Esophagus mucosa (tissue), 1 donor: ENCODE measurements at regions not wholly inside any gene's neighbourhood (a gene's known extent, or its start where the extent isn't known, plus 50 kb on each side); places are given as distances from the start of the nearest gene placed in this dataset.
A peak's percentile ranks its signal among the peaks of the same experiment; 100 is the strongest.

Experiments
- ATAC-seq: fragments of 200-7000 bp; cut with Tn5 transposase; one replicate; pipeline ENCODE4 v1.9.1; 2020
- donor health status: DM: yes; HTN: yes; CAD: no.

DNA sequence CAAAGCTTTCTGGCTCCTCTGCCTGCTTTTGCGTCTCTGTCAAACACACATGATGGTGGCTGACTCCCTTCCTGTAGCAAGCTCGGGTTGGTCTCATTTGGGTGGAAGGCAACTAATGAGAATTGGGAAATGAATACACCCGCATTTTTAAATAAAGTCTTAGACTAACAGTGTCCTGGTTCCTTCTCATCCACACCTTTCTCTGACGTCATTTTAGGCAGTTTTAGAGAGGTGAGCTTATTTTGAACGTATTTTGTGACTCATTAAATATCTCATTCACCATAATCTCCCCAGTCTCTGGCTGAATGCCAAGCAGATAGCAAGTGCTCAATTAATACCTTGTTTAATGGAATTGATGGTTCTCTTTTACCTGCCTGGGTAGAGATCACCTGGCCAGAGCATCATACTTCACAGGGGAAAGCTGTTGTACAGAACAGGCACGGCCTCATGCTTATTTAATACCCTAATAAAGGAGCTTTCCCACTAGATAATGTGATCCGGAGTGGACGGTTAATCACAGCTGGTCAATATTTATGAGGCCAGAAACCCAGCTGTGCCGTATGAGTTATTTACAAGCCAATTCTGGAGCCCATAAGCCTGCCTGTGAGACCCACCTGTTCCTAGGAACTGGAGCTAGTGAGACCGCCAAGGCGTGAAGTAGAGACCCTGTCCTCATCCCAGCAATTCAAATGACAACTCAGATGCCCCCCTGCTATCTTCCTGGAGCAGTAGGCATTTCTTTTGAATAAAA is 149.7 kb upstream of the PROK2 start:
- ATAC-seq = no peak

- ATAC-seq = no peak
Observed at GRCh38 chr3:71931922-71932321, 147.0 kb upstream of the PROK2 start.

DNA sequence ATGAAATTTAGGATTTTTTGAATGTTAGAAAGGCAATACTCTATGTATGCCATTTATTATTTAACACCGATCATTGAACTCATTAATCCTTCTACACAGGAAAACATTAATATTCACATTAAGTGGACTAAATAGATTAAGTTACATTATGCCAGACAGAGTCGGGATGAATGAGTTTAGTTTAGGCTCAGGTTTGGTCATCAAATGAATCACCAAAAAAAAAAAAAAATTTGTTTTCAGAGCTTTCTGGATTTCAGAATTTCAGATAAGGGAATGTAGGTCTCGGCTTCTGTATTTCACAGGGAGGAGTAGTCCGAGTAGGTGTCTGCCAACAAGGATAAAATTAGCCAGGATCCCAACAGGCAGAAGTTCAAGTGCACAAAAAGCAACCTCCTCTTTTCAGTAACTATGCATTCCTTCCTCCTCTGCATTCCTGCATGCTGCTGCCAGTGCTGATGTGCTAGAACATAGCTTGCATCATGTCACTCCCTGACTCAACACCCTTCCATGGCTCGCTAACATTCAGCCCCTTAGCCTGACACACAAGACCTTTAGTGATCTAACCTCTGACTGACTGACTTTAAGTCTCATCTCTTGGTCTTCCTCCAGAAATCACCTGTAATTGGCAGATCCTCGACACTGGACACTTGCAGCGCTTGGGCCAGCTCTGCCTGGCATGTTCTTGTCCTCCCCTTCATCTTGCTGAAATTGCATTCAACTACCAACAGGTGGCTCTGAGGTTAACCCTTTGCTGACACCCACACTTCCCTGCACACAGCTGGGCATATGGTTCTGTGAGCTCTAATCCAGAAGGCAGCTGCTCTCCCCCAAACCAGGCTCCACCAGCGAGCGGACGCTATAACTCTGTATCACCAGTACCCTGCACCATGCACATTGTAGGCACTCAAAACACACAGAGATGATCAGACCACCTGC is 145.4 kb upstream of the PROK2 start:
- ATAC-seq = peak; percentile 70

DNA sequence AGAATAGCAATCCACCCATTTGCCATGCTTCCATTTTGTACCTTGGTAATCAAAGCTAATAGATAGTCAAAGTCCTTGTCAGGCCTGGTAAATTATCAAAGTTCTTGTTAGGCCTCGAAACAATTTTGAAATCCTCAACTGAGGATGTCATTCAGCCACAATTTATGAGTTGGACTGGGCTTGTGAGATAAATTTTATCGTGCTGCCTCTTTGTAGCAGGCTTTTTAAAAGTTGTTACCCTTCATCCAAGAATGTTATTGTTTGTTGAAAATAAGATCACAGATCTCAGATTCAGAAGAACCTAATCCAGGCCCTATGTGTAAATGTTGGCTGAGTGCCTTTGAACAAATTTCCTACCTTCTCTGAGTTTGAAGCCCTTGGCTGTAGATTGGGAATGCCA is 143.3 kb upstream of the PROK2 start:
- ATAC-seq = no peak

- no peak for ATAC-seq
Observed at GRCh38 chr3:71927505-71928066, 142.6 kb upstream of the PROK2 start.

DNA sequence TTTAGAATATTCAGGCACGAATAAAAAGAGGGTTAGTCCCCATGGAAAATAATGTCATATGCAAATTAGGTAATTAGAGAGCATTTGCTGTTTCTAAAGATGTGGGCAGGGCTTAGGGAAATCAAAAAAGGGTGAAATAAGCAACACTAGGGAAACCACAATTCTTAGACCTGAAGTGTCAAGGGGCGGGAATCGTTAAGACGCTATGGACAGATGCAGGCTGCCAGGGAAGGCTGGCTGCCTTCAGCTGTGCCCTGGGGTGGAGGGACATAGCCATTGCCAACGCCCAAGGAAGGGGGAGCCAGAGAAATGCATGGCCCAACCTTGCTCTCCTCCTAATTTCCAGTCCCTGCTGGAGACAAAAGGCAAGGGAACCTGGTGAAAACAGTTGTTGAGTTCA is 141.7 kb upstream of the PROK2 start:
- no peak for ATAC-seq

DNA sequence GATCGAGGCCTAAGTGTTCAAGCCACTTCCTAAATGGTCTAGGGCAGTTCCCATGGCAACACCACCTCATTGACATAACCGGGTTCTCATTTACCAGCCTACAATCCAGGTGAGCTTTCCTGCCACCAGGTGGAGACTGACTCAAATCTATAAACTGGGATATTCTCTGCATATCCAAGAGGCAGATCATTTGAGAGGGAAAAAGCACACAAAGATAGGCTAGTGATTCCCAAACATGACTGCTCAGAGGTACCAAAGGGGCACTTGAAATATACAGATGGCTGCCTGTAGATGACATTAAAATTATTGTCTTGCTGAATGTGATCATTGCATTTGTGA is 141.3 kb upstream of the PROK2 start:
- peak; percentile 59 for ATAC-seq

DNA sequence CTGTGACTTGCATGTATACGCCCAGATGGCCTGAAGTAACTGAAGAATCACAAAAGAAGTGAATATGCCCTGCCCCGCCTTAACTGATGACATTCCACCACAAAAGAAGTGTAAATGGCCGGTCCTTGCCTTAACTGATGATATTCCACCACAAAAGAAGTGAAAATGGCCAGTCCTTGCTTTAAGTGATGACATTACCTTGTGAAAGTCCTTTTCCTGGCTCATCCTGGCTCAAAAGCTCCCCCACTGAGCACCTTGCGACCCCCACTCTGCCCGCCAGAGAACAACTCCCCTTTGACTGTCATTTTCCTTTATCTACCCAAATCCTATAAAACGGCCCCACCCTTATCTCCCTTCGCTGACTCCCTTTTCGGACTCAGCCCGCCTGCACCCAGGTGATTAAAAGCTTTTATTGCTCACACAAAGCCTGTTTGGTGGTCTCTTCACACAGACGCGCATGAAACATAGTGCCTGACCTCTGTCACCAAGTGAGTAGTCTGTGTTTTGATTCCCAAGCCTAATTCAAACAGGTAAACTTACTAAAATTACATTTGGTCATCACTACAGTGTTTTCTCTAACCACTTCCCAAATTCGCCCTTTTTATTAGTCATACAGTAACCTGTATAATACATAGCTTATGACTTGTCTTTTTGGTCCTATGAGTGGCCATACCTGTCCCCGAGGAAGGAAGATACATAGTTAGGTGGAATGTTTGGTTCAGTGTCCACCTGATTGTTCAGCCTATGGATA is 140.7 kb upstream of the PROK2 start:
- peak; percentile 79 for ATAC-seq

- ATAC-seq = peak; percentile 48
Observed at GRCh38 chr3:71924721-71925120, 139.8 kb upstream of the PROK2 start.

GRCh38 chr3:71921036-71921435 is 136.1 kb upstream of the PROK2 start:
- no peak for ATAC-seq

DNA sequence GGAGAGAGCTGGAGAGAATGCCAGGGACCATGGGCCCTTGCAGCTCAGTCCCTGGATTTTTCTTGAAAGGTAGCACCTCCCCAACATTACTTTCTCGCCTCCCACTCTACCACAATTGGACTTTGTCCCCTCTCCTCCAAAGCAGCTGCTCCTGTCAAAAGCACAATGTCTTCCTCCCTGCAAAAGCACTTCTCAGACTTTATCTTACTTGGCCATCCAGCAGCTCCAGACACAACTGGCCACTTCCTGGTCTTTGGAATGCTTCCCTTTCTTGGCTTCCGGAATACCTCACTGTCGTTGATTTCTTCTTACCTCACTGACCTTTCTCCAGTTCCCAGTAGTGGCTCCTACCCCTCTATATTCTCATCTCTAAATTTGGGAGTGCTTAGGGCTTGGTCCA is 134.6 kb upstream of the PROK2 start:
- ATAC-seq = no peak

DNA sequence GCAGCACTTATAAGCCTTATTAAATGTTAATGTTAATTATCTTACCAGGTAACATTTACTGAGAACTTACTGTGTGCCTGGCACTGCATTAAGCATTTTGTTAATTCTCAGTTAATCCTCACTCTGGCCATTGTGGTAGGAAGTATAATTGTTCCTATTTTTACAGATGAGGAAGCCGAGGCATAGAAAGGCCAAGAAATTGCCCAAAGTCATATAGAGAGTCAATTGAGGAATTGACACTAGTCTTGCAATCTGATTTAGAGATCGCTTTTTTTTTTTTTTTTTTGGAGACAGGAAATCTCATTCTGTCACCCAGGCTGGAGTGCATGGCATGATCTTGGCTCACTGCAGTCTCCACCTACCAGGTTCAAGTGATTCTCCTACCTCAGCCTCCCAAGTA is 132.6 kb upstream of the PROK2 start:
- no peak for ATAC-seq

DNA sequence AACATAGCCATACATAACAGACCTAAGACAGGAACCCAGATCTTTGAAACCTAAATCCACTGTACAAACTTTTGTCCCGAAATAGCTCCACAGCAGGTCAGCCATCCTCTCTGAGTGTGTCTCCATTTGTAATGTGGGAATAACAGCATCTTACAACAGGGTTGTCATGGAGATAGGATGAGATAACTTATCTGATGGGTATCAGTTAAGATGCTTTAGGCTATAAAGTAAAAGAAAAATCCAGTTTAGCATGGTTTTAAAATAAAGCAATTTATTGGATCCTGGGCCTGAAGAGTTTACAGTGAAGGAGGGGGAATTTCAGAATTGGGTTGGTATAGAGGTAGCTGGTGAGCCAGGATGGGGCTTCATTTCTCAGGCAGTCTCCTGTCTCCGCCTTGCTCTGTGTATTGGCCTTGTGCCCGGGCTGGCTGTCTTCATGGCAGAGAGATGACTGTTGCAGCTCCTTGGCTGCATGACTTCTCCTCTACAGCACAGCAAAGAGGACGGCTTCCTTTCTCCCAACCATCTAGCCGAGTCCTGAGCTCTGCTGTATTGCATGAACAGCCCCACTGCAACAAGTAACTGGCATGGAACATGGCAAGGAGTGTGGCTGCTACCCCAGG is 131.9 kb upstream of the PROK2 start:
- ATAC-seq = peak; percentile 46

DNA sequence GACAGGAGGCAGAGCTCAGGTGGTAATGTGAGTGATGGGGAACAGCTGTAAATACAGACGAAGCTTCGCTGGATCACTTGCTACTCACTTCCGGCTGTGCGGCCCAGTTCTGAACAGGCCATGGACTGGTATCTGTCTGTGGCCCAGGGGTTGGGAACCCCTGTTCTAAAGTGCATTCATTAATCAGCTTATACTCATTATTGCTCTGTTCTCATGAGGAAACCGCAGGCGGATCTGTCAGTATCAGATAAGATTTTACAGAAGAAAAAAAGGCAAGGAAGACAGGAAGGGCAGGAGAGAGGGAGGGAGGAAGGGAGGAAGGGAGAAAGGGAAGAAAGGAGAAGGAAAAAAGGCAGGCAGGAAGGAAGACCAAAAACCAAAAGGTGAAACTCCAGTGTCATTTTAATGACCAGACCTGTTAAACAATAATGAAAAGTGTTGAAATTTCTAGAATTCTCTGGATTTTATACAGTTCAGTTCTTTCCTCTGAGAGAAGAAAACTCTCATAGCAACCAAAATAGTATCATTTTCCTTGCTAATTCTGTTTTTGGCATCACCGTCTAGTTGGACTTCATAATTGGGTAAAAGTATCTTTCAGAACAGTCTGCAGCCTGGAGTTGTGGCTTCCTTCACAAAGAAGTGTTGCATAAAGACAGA is 128.0 kb upstream of the PROK2 start:
- ATAC-seq = no peak

- no peak for ATAC-seq
Observed at GRCh38 chr3:71910108-71910507, 125.2 kb upstream of the PROK2 start.

DNA sequence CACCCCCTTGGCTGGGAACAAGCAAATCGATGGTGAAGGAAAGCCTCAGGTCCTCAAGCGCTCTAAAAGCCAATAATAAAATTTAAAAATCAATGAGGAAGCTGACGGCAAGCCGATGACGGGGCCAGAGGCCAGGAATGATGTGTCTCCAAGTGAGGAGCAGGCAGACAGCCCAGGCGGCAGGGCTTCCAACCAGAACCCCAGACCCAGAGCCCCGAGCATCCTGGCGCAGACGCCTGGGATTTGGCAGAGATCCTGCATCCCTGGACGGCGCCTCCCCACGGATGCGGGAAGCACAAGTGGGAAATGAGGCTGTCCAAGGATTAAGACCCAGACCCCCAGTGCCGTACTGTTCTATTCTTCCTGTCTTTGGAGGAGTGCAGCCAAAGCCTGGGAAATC is 123.0 kb upstream of the PROK2 start:
- ATAC-seq = no peak

GRCh38 chr3:71906976-71907375 is 122.0 kb upstream of the PROK2 start:
- no peak for ATAC-seq

DNA sequence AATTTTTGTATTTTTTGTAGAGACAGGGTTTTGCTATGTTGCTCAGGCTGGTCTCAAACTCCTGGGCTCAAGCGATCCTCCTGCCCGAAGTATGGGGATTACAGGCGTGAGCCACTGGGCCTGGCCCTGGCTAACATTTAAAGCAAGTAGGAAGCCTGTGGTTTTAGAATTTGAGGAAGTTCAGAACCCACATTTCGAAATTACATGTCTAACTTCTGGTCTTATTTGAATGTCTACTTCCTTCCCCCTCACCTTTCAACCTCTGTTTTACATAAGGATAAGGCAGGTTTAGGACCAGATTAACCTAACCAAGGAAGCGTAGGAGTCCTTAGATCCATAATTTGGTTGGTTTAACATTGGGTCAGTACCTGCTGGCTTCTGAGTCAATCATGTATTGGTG is 120.5 kb upstream of the PROK2 start:
- peak; percentile 47 for ATAC-seq

DNA sequence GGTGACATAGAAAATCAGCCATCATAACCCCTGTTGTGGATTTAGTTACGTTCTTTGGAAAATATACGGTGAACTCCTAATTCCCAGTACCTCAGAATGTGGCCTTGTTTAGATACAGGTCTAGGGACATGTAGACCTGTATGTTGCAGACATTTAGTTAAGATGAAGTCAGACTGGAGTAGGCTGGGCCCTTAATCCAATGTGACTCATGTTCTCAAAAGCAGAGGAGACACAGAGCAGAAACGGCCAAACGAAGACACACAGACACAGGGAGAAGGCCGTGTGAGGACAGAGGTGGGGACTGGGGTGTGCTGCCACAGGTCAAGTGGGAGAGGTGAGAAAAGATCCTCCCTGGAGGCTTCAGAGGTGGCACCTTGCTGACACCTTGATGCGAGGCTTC is 119.0 kb upstream of the PROK2 start:
- peak; percentile 83 for ATAC-seq

DNA sequence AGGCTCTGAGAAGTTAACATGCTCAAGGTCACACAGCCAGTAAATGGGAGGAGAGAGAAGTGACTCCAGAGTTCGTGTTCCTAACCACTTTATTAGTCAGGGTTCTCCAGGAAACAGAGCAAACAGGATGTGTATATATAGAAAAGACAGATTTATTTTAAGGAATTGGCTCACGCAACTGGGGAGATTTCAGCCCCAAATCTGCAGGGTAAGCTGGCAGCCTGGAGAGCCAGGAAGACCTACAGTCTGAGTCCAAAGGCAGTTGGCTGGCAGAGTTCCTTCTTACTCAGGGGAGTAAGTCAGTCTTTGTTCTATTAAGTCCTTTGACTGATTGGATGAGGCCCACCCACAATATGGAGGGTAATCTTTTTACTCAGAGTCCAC is 118.2 kb upstream of the PROK2 start:
- no peak for ATAC-seq

DNA sequence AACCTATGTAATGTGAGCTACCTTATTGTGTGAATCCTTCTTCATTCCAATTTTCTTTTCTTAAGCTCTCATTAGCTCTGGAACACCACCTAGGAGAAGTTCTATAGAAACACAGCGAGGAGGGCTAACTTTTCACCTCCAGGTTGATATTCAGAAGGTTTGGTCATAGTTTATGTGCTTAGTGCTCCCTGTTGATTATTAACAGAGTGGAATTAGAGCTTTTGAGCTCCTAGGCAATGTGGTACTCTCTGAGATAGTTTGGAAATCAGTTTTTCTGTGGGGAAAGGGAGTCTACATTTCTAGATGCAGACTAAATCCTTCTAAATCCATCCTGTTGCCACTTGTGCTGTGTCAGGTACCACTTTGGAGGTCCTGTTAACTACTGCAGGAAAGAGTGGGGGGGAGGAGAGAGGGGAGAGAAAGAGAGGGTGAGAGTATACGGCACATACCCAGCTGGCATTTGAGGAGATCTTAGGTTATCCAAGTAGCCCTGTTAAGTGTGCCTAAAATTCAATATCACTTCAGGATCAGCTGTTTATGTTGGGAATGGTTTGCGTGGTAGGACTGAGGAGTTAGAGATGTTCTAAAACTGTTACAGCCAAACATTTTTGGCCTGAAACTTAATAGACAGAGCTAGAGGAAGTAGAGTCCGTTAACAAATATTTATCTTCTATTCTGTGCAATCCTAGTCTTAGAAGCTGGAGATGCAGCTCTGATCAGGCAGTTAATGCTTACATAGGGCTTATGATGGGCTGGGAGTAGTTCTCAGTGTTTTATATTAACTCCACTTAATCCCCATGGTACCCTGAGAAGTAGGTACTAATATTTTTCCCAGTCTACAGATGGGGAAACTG is 117.5 kb upstream of the PROK2 start:
- ATAC-seq = no peak
